HEK293T (cell line): ENCODE measurements at regions not wholly inside any gene's neighbourhood (a gene's known extent, or its start where the extent isn't known, plus 50 kb on each side); places are given as distances from the start of the nearest gene placed in this dataset.

Source experiments
- ARNT ChIP-seq: fragments of 450-650 bp; IDR thresholded peaks from 2 replicates; pipeline ENCODE4 v1.6.1; 2017; ENCODE audit warnings: mild to moderate bottlenecking
- BHLHE40 ChIP-seq: fragments of 450-650 bp; IDR thresholded peaks from 2 replicates; pipeline ENCODE4 v1.6.1; 2016; ENCODE audit warnings: mild to moderate bottlenecking, moderate library complexity, borderline replicate concordance
- L3MBTL2 ChIP-seq: fragments of 450-650 bp; conservative IDR thresholded peaks from 2 replicates; pipeline ENCODE4 v1.6.1; 2016; ENCODE audit warnings: mild to moderate bottlenecking
- LEF1 ChIP-seq: fragments of 450-650 bp; IDR thresholded peaks from 2 replicates; pipeline ENCODE4 v1.6.1; 2017; ENCODE audit warnings: mild to moderate bottlenecking, borderline replicate concordance
- SP1 ChIP-seq: fragments of 450-650 bp; IDR thresholded peaks from 2 replicates; pipeline ENCODE4 v1.6.1; 2017
- SUZ12 ChIP-seq: fragments of 450-650 bp; IDR thresholded peaks from 2 replicates; pipeline ENCODE4 v1.6.1; 2016; ENCODE audit warnings: mild to moderate bottlenecking

GRCh38 chrX:69398881-69399280 is 105.2 kb upstream of the NALF2 start:
- no peak for TF ChIP-seq ARNT
- no peak for TF ChIP-seq LEF1
- no peak for TF ChIP-seq SUZ12
- no peak for TF ChIP-seq BHLHE40
- no peak for TF ChIP-seq SP1
- no peak for TF ChIP-seq L3MBTL2
